ENCODE measurements at regions not wholly inside any gene's neighbourhood (a gene's known extent, or its start where the extent isn't known, plus 50 kb on each side); places are given as distances from the start of the nearest gene placed in this dataset.

DNA sequence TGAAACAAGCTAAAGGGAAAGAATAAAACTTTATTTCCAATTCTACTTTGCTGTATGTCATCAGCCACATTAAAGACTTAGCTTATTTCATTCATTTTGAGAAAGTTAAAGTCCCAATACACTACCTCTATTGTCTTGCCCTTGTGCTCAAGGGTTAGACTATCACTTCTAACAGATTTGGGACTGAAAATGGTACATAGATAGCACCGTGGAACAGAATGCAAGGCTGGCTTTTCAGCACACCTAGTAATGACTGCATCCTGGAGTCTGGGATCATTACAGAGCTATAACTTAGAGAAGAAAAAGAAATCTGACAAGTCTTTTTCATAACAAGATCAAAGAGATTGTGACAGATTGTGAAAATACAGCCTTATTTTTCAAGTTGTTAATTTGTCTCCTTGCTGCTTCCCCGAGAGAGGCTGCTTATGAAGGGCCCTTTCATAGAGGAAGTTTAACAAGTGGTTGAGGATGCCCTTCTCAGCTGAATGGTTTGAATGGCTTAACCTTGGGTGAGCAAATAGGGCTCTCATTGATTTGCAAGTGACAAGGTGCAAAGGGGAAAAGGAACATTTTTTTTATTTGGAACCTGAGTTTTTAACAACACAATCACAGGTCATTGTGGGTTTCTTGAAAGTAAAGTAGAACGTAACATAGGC lies 371.8 kb downstream of the EPHA4 start:
- H3K4me1 ChIP-seq, result peaks cover 0 to 7% (median 0%) of the 10 kb centered on the region in 4 donors
- no peak for DNase-seq
- H3K4me3 ChIP-seq, result no peak overlapping the region
- TF ChIP-seq POLR2A (IDR thresholded peaks at IDR 0.05), result no peak
- TF ChIP-seq, protein P1, sequence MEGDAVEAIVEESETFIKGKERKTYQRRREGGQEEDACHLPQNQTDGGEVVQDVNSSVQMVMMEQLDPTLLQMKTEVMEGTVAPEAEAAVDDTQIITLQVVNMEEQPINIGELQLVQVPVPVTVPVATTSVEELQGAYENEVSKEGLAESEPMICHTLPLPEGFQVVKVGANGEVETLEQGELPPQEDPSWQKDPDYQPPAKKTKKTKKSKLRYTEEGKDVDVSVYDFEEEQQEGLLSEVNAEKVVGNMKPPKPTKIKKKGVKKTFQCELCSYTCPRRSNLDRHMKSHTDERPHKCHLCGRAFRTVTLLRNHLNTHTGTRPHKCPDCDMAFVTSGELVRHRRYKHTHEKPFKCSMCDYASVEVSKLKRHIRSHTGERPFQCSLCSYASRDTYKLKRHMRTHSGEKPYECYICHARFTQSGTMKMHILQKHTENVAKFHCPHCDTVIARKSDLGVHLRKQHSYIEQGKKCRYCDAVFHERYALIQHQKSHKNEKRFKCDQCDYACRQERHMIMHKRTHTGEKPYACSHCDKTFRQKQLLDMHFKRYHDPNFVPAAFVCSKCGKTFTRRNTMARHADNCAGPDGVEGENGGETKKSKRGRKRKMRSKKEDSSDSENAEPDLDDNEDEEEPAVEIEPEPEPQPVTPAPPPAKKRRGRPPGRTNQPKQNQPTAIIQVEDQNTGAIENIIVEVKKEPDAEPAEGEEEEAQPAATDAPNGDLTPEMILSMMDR (IDR thresholded peaks at IDR 0.05), result no peak
- no peak for TF ChIP-seq POLR2AphosphoS5 (IDR thresholded peaks at IDR 0.05)
- TF ChIP-seq EP300 (IDR thresholded peaks at IDR 0.05), result no peak
- WGBS, 5 donors, result 60 to 73% (median 66%) methylated on average over 3 of the region's 3 CpGs
- no peaks in the 10 kb centered on the region for H3K27me3 ChIP-seq
- H3K9me3 ChIP-seq, result no peaks in the 10 kb centered on the region
- intact Hi-C loops (cut with DNase I; ENCODE audit: low total_unique reads), result no loop called here
- no peak overlapping the region for H3K27ac ChIP-seq
- no peaks in the 10 kb centered on the region for H3K36me3 ChIP-seq

DNA sequence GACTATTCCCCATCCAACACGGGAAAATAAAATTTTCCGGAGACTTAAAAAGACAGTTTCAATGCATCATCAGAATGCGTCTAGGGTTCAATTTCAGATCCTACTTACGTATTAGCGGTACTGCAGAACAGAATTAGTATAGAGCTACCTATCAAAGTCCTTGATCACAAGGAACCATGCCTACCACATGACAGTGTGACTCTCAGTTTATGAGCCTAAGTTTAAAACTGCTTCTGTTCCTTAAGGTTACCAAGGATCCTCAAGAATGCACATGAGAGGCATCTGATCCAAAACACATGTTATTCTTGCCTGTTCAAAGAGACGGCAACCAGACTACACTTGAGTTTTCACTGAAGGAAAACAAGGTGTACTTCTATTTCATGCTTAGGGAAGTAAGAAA lies 369.7 kb downstream of the EPHA4 start:
- WGBS, 5 donors, result 90 to 96% (median 95%) methylated on average over 6 of the region's 6 CpGs
- intact Hi-C loops (cut with DNase I; ENCODE audit: low total_unique reads), result no loop called here

DNA sequence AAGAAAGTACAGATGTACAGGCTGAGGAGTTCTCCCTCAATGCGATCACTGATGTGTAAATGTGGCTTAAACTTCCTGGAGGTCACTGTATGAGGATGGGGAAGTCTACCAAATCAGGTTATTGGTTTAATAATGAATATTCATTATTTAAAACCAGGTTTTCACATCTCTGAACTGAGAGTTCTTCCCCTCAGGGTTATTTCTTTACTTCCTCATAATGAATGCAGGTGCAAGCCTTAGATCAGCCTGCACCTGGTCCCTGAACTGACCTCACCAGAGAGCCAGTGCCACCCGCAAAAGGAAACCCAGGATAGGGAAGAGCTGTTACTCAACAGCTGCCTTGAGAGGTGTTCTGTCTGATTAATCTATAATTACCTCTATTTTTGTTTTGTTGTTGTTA lies 369.0 kb downstream of the EPHA4 start:
- WGBS, 5 donors, result 78 to 84% (median 84%) methylated on average over 2 of the region's 2 CpGs
- no peaks in the 10 kb centered on the region for H3K36me3 ChIP-seq
- peaks cover 0 to 7% (median 0%) of the 10 kb centered on the region in 4 donors for H3K4me1 ChIP-seq

More for the DNA sequence above, 369.7 kb downstream of the EPHA4 start:
- TF ChIP-seq POLR2A (IDR thresholded peaks at IDR 0.05) (no peak), EP300 (IDR thresholded peaks at IDR 0.05) (no peak), POLR2AphosphoS5 (IDR thresholded peaks at IDR 0.05) (no peak)
- TF ChIP-seq, protein P1 (IDR thresholded peaks at IDR 0.05), result no peak
- Histone ChIP-seq H3K9me3 (no peaks in the 10 kb centered on the region), H3K36me3 (no peaks in the 10 kb centered on the region), H3K27ac (no peak overlapping the region), H3K4me3 (no peak overlapping the region), H3K27me3 (no peaks in the 10 kb centered on the region), H3K4me1 (peaks cover 0 to 7% (median 0%) of the 10 kb centered on the region in 4 donors)
- no peak for DNase-seq

DNA sequence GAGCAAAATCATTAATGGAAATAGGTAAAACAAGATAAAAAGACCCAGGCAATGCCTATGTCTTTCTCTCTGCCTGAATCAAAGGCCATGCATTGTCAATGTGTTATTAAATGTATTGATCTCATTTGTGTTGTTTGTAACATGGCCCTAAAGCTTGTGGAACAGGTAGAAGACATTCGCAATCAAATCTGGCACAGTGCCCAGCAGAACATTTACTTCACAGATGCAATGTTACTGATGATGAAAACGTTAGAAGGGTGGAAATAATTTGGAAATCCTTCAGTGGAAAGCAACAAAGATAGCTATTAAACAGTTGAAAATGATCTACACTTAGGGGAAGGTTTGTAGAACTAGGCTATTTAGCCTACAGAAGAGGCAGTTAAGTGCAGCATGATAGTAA lies 368.2 kb downstream of the EPHA4 start:
- WGBS, 5 donors, result 23 to 41% (median 28%) methylated on average over 2 of the region's 2 CpGs
- no peak for TF ChIP-seq EP300 (IDR thresholded peaks at IDR 0.05)
- no peak for TF ChIP-seq POLR2A (IDR thresholded peaks at IDR 0.05)
- no peak for TF ChIP-seq POLR2AphosphoS5 (IDR thresholded peaks at IDR 0.05)
- TF ChIP-seq, protein P1 (IDR thresholded peaks at IDR 0.05), result no peak
- intact Hi-C loops (cut with DNase I; ENCODE audit: low total_unique reads), result no loop called here
- Histone ChIP-seq H3K27me3 (no peaks in the 10 kb centered on the region), H3K4me3 (no peak overlapping the region), H3K36me3 (no peaks in the 10 kb centered on the region), H3K4me1 (peaks cover 0 to 7% (median 0%) of the 10 kb centered on the region in 4 donors), H3K9me3 (no peaks in the 10 kb centered on the region), H3K27ac (no peak overlapping the region)
- peak; percentile 17 to 29 for DNase-seq

More for the DNA sequence above, 369.0 kb downstream of the EPHA4 start:
- intact Hi-C loops (cut with DNase I; ENCODE audit: low total_unique reads), result no loop called here
- Histone ChIP-seq H3K9me3 (no peaks in the 10 kb centered on the region), H3K4me3 (no peak overlapping the region), H3K27ac (no peak overlapping the region), H3K27me3 (no peaks in the 10 kb centered on the region)
- DNase-seq, result peak in 1 of 2 donors; percentile 6
- no peak for TF ChIP-seq POLR2AphosphoS5 (IDR thresholded peaks at IDR 0.05)

GRCh38 chr2:221204699-221205098 lies 367.4 kb downstream of the EPHA4 start:
- WGBS, 5 donors, result 14 to 20% (median 16%) methylated on average over 2 of the region's 2 CpGs
- intact Hi-C loops (cut with DNase I; ENCODE audit: low total_unique reads), result no loop called here
- Histone ChIP-seq H3K9me3 (no peaks in the 10 kb centered on the region), H3K4me3 (no peak overlapping the region), H3K4me1 (peaks cover 0 to 7% (median 0%) of the 10 kb centered on the region in 4 donors), H3K27ac (no peak overlapping the region), H3K36me3 (no peaks in the 10 kb centered on the region), H3K27me3 (no peaks in the 10 kb centered on the region)
- TF ChIP-seq, protein P1 (IDR thresholded peaks at IDR 0.05), result no peak
- TF ChIP-seq POLR2AphosphoS5 (IDR thresholded peaks at IDR 0.05) (no peak), EP300 (IDR thresholded peaks at IDR 0.05) (no peak), POLR2A (IDR thresholded peaks at IDR 0.05) (no peak)
- no peak for DNase-seq
